Dendritic cell treated with granulocyte-macrophage colony-stimulating factor and Interleukin-4, amounts not matched to agents 40 ng/mL and 50 ng/mL, for 4 days (primary cell): ENCODE measurements at regions not wholly inside any gene's neighbourhood (a gene's known extent, or its start where the extent isn't known, plus 50 kb on each side); places are given as distances from the start of the nearest gene placed in this dataset.

Source experiments
- H3K27ac Mint-ChIP-seq: one replicate; pipeline ENCODE4 v1.8.0; 2022; ENCODE audit warnings: mild to moderate bottlenecking, mixed read lengths
- H3K27me3 Mint-ChIP-seq: one replicate; pipeline ENCODE4 v1.8.0; 2022; ENCODE audit warnings: mild to moderate bottlenecking, mixed read lengths
- H3K36me3 Mint-ChIP-seq: one replicate; pipeline ENCODE4 v1.8.0; 2022; ENCODE audit warnings: low read depth, mixed read lengths
- H3K4me1 Mint-ChIP-seq: one replicate; pipeline ENCODE4 v1.8.0; 2022; ENCODE audit warnings: low read depth, mixed read lengths
- H3K4me3 Mint-ChIP-seq: one replicate; pipeline ENCODE4 v1.8.0; 2022; ENCODE audit warnings: mild to moderate bottlenecking, moderate library complexity, mixed read lengths
- H3K9me3 Mint-ChIP-seq: one replicate; pipeline ENCODE4 v1.8.0; 2022; ENCODE audit warnings: mixed read lengths
- intact Hi-C: fragments of 100-400 bp; cut with micrococcal nuclease; formaldehyde crosslinking; loops from one replicate; pipeline ENCODE4 v1.15.0; 2022

DNA sequence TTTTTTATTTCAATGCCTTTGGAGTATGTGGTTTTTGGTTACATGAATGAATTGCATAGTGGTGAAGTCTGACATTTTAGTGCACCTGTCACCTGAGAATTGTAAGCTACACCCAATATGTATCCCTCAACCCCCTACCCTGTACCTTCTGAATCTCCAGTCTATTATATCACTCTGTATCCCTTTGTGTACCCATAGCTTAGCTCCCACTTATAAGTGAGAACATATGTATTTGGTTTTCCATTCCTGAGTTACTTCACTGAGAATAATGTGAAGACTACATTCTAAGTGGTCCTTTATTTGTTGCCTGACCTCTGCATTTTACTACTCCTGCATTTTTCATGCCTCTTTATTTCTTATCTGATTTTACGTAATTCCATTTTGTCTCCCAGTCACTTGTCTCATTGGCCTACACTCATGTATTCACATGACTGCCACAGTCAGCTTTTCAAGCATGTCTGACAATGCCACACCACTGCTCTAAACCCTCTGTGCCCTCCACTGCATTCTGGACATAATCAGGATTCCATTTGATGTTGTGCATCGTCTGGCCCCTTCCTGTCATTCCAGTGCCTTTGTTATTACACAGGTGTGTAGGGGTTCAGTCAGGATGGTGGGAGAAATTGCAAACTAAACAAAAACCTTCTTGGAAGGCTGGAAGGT lies 1325.5 kb downstream of the XPNPEP1 start:
- Mint-ChIP-seq H3K9me3 (no peaks in the 10 kb centered on the region), H3K4me3 (no peak overlapping the region), H3K27ac (no peak overlapping the region), H3K36me3 (no peaks in the 10 kb centered on the region), H3K27me3 (no peaks in the 10 kb centered on the region), H3K4me1 (no peaks in the 10 kb centered on the region)
- intact Hi-C loops = no loop called here

DNA sequence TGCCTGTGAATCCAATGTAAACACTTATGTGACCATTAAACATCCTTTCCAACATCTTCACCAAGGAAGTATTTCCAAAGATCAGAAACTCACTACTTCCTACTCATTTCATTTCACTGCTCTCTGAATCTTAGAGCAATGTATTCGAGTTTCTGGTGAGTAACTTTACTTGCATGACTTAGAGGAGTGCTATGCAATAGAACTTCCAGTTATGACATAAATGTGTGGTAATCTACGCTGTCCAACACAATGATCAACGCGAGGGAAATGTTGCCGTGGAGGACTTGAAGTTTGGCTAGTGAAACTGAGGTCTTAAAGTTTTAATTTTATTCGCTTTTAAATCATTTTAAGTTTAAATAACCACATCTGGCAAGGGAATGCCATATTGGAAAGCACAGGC lies 1326.3 kb downstream of the XPNPEP1 start:
- no peaks in the 10 kb centered on the region for H3K4me1 Mint-ChIP-seq

DNA sequence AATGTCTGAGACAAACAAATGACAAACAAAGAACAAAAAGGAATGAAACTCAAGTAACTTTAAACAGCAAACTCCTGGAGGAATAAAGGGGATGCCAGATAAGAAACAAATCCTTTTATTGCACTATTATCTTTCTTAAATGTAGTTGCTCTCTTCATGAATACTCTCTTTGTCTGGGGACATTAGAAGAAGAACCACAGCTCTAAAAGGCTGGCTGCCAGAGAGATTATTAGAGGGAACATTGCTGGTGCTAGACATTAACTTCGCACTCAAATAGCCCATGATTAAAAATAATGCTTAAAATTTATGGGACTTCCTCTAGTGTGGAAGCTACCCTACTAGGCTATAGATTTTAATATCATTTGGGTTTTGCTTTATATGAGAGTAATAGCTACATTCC lies 1330.4 kb downstream of the XPNPEP1 start:
- Mint-ChIP-seq H3K4me1 (no peaks in the 10 kb centered on the region), H3K9me3 (no peaks in the 10 kb centered on the region), H3K36me3 (no peaks in the 10 kb centered on the region), H3K4me3 (no peak overlapping the region), H3K27ac (no peak overlapping the region), H3K27me3 (no peaks in the 10 kb centered on the region)
- intact Hi-C loops = no loop called here

More for the DNA sequence above, 1326.3 kb downstream of the XPNPEP1 start:
- Mint-ChIP-seq H3K27me3 (no peaks in the 10 kb centered on the region), H3K9me3 (no peaks in the 10 kb centered on the region), H3K4me3 (no peak overlapping the region), H3K36me3 (no peaks in the 10 kb centered on the region), H3K27ac (no peak overlapping the region)
- intact Hi-C loops = no loop called here

DNA sequence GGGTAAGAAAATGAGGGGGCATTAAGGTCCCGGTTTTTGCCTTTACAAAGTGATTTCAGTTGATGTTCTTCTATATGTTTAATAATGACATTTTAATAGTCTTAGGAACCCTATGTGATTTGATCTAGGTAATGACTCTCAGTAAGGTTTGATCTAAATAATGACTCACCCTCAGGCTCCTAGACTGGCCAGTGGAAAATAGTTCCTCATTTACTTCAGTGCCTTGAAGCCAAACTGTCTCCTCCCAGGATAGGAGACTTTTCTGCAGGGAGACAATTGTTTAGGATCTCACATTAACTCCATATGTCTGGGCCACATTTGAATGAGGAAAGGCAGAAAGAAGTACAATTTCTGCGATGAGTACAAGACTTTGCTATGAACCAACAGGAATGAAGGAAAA lies 1331.9 kb downstream of the XPNPEP1 start:
- Mint-ChIP-seq H3K36me3 (no peaks in the 10 kb centered on the region), H3K4me3 (no peak overlapping the region), H3K27ac (no peak overlapping the region), H3K27me3 (no peaks in the 10 kb centered on the region), H3K4me1 (no peaks in the 10 kb centered on the region), H3K9me3 (no peaks in the 10 kb centered on the region)
- intact Hi-C loops = no loop called here

- H3K27ac Mint-ChIP-seq = no peak overlapping the region
- intact Hi-C loops = no loop called here
- no peaks in the 10 kb centered on the region for H3K4me1 Mint-ChIP-seq
- no peak overlapping the region for H3K4me3 Mint-ChIP-seq
- no peaks in the 10 kb centered on the region for H3K27me3 Mint-ChIP-seq
- no peaks in the 10 kb centered on the region for H3K36me3 Mint-ChIP-seq
- no peaks in the 10 kb centered on the region for H3K9me3 Mint-ChIP-seq
Observed at GRCh38 chr10:108586424-108586823, 1336.9 kb downstream of the XPNPEP1 start.

DNA sequence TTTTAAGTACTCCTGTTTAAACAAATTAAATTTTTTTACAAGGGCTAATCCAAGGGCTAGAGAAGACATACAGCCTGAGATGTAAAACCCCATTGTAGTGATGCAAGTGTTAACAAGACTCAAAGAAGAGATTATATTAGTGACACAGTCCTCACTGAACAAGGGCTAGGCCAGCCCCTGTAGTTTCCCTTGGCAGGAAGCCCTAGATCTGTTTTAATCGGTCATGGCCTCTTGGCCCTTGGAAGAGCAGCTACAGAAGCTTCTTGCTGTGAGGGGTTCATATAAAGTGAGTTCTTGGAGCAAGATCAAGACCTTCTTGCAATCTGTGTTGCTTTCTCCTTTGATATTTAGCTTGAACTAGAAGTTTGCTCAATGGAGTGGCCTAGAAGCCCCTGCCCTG lies 1339.4 kb downstream of the XPNPEP1 start:
- no peak overlapping the region for H3K4me3 Mint-ChIP-seq
- no peak overlapping the region for H3K27ac Mint-ChIP-seq
- no peaks in the 10 kb centered on the region for H3K27me3 Mint-ChIP-seq
- H3K36me3 Mint-ChIP-seq = no peaks in the 10 kb centered on the region
- intact Hi-C loops = no loop called here
- no peaks in the 10 kb centered on the region for H3K4me1 Mint-ChIP-seq
- H3K9me3 Mint-ChIP-seq = peaks cover 8% of the 10 kb centered on the region

DNA sequence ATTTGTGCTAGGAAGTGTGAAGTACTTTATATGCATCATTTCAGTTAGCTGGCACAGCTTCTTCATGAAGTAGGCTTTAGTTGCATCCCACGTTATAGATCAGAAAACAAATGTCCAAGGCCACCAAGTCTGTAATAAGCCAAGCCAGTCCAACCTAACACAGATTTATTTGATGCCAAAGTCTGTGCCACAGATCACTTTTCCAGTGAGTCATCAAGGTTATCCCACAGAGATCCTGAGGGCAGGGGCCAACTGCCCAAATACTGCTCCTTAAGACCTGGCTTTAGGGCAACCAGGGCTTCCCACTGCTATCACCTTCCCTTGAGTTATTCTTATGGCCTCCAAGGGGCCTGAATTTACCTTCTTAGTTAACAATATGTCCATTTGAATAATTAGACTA lies 1340.4 kb downstream of the XPNPEP1 start:
- Mint-ChIP-seq H3K4me1 (no peaks in the 10 kb centered on the region), H3K4me3 (no peak overlapping the region), H3K27me3 (no peaks in the 10 kb centered on the region), H3K9me3 (peaks cover 8% of the 10 kb centered on the region), H3K27ac (no peak overlapping the region), H3K36me3 (no peaks in the 10 kb centered on the region)
- intact Hi-C loops = no loop called here

- Mint-ChIP-seq H3K9me3 (peaks cover 8% of the 10 kb centered on the region), H3K4me3 (no peak overlapping the region), H3K36me3 (no peaks in the 10 kb centered on the region), H3K27me3 (no peaks in the 10 kb centered on the region), H3K27ac (no peak overlapping the region), H3K4me1 (no peaks in the 10 kb centered on the region)
- intact Hi-C loops = no loop called here
Observed at GRCh38 chr10:108582387-108582786, 1340.9 kb downstream of the XPNPEP1 start.

DNA sequence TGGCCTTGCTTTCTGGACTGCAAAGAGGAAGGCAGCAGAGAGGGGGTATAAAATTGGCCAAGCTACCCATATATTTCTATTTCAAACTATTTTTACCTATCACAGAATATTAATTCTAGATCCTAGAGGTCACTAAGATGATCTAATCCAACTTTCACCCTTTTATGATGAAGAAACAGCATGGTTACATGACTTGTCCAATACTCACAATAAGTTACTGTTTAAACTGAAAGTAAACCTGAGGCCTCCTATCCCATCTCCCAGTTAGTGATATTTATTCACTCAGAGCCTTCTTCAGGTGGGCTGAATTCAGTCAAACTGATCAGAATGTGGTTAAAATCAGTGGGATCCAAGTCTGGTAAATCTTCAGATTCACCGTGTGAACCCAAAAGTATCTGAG lies 1345.1 kb downstream of the XPNPEP1 start:
- H3K27ac Mint-ChIP-seq = no peak overlapping the region
- intact Hi-C loops = no loop called here
- no peaks in the 10 kb centered on the region for H3K27me3 Mint-ChIP-seq
- H3K4me3 Mint-ChIP-seq = no peak overlapping the region
- H3K36me3 Mint-ChIP-seq = no peaks in the 10 kb centered on the region
- no peaks in the 10 kb centered on the region for H3K4me1 Mint-ChIP-seq
- peaks cover 8% of the 10 kb centered on the region for H3K9me3 Mint-ChIP-seq

- H3K4me1 Mint-ChIP-seq = no peaks in the 10 kb centered on the region
Observed at GRCh38 chr10:108574233-108574632, 1349.1 kb downstream of the XPNPEP1 start.

GRCh38 chr10:108568824-108569223 lies 1354.5 kb downstream of the XPNPEP1 start:
- Mint-ChIP-seq H3K27me3 (no peaks in the 10 kb centered on the region), H3K27ac (no peak overlapping the region), H3K9me3 (no peaks in the 10 kb centered on the region), H3K36me3 (no peaks in the 10 kb centered on the region), H3K4me1 (no peaks in the 10 kb centered on the region), H3K4me3 (no peak overlapping the region)
- intact Hi-C loops = no loop called here

More at GRCh38 chr10:108574233-108574632, 1349.1 kb downstream of the XPNPEP1 start:
- Mint-ChIP-seq H3K27me3 (no peaks in the 10 kb centered on the region), H3K9me3 (no peaks in the 10 kb centered on the region), H3K4me3 (no peak overlapping the region), H3K36me3 (no peaks in the 10 kb centered on the region), H3K27ac (no peak overlapping the region)
- intact Hi-C loops = no loop called here

DNA sequence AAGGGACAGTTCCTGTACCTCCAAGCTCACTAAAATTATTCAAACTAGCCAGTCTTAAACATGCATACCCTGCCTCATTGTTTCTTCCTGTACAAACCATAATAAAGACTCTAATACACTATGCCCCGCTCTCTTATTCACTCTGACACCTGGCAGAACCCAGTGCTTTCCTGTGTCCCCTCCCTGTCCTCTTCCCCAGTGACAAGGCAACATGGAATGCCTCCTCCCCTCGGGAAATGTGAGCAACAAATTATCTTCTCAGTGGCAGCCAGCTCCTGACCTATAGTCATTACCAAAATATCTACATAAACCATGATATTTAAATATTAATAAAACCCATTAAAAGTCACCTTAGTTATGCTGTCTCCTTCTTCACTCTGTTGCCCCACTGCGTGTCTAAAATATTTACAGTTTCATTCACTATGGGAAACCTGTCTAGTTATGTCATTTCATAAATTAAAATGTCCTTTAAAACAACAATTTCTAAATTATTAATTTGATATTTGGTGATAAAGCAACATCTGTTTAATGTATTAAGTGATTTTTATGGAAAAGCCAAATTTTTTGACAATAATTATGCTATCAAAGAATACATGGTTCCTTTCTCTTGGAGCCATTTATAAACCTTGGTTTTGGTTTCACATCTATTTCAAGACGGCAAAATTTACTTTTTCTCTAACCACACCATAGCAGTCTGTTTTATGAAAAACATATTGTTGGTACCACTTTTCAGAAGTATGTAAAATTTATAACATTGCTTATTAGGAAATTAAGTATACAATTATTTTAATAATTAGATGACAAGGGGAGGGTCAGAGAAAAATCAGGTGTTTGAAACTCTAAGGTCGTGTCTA lies 1355.2 kb downstream of the XPNPEP1 start:
- intact Hi-C loops = no loop called here
- Mint-ChIP-seq H3K27me3 (no peaks in the 10 kb centered on the region), H3K27ac (no peak overlapping the region), H3K4me3 (no peak overlapping the region), H3K36me3 (no peaks in the 10 kb centered on the region), H3K9me3 (no peaks in the 10 kb centered on the region), H3K4me1 (no peaks in the 10 kb centered on the region)

GRCh38 chr10:108566316-108567107 lies 1356.8 kb downstream of the XPNPEP1 start:
- Mint-ChIP-seq H3K9me3 (no peaks in the 10 kb centered on the region), H3K27ac (no peak overlapping the region), H3K27me3 (no peaks in the 10 kb centered on the region), H3K4me3 (no peak overlapping the region), H3K4me1 (no peaks in the 10 kb centered on the region), H3K36me3 (no peaks in the 10 kb centered on the region)
- intact Hi-C loops = no loop called here

- Mint-ChIP-seq H3K27ac (no peak overlapping the region), H3K4me1 (no peaks in the 10 kb centered on the region), H3K27me3 (no peaks in the 10 kb centered on the region), H3K36me3 (no peaks in the 10 kb centered on the region), H3K9me3 (no peaks in the 10 kb centered on the region), H3K4me3 (no peak overlapping the region)
- intact Hi-C loops = no loop called here
Observed at GRCh38 chr10:108562105-108562504, 1361.2 kb downstream of the XPNPEP1 start.
